Endothelial cell of umbilical vein (primary cell): ENCODE measurements at regions not wholly inside any gene's neighbourhood (a gene's known extent, or its start where the extent isn't known, plus 50 kb on each side); places are given as distances from the start of the nearest gene placed in this dataset.

Source experiments
- BruUV-seq: library from RNA; stranded (reverse); fragments of 400-500 nt; replicated peaks from 2 replicates; lab custom pipeline; 2021; lab: Mats Ljungman, UMichigan
- CTCF ChIA-PET: fragments of 300-600, 350-600 bp; sonication (Branson Sonifier 250); formaldehyde crosslinking; loops from one replicate; lab custom pipeline; 2021; ENCODE audit warnings: antibody characterized with exemption, inconsistent platforms; lab: Charles Lee
- POLR2A ChIA-PET: fragments of 300-600, 350-600 bp; sonication (Branson Sonifier 250); formaldehyde crosslinking; loops from one replicate; lab custom pipeline; 2021; ENCODE audit warnings: antibody characterized with exemption, inconsistent platforms; lab: Charles Lee
- DNase-seq: peaks from one replicate; pipeline ENCODE4 v3.0.0-alpha.2; 2011; ENCODE audit warnings: low read depth, low spot score
- FAIRE-seq: peaks from 2 replicates; lab custom pipeline; 2011; peaks lifted over from hg19 to GRCh38; lab: Jason Lieb, UNC
- H2AFZ ChIP-seq: 2 replicates; pipeline ENCODE4 v1.6.0; 2012; ENCODE audit warnings: low read depth, low read length, control low read depth, inconsistent platforms
- H3K27ac ChIP-seq: 2 replicates; pipeline ENCODE4 v1.5.1; 2011; ENCODE audit warnings: low read depth, mild to moderate bottlenecking, control low read depth, low read length, moderate library complexity; ENCODE audit not compliant: insufficient read depth
- H3K27me3 ChIP-seq, 2 experiments: 2 replicates each; pipeline versions ENCODE4 v1.6.0 to v1.6.1; 2011; ENCODE audit warnings: low read length in 2 of 2, mixed read lengths in 1 of 2; ENCODE audit not compliant: control insufficient read depth in 2 of 2, insufficient read depth in 2 of 2
- H3K36me3 ChIP-seq, 2 experiments: 2 replicates in 1 of 2; 3 replicates in 1 of 2; pipeline ENCODE4 v1.5.1; 2011; ENCODE audit warnings: low read length in 2 of 2, mild to moderate bottlenecking in 1 of 2, moderate library complexity in 1 of 2; ENCODE audit not compliant: control insufficient read depth in 2 of 2, insufficient read depth in 2 of 2; ENCODE audit errors: extremely low read depth in 1 of 2
- H3K4me1 ChIP-seq: 3 replicates; pipeline ENCODE4 v1.5.1; 2011; ENCODE audit warnings: mild to moderate bottlenecking, low read length; ENCODE audit not compliant: control insufficient read depth, insufficient read depth; ENCODE audit errors: extremely low read depth
- H3K4me2 ChIP-seq: 2 replicates; pipeline ENCODE4 v1.6.1; 2011; ENCODE audit warnings: low read length, control low read depth, mixed read lengths; ENCODE audit not compliant: insufficient read depth
- H3K4me3 ChIP-seq, 3 experiments: fragments of 200-600 bp in 1 of 3; sonication (generic), shearing (Covaris generic) in 1 of 3; replicated peaks in 1 of 3; 2 replicates each; pipeline ENCODE4 v1.5.1; 2011 to 2016; ENCODE audit warnings: control low read depth in 3 of 3, low read length in 3 of 3, mild to moderate bottlenecking in 2 of 3, inconsistent platforms in 1 of 3, low read depth in 1 of 3, moderate library complexity in 1 of 3; ENCODE audit not compliant: insufficient read depth in 1 of 3
- H3K79me2 ChIP-seq: 2 replicates; pipeline ENCODE4 v1.6.0; 2012; ENCODE audit warnings: low read length, inconsistent platforms; ENCODE audit not compliant: control insufficient read depth, insufficient read depth
- H3K9ac ChIP-seq: replicated peaks from 2 replicates; pipeline ENCODE3; 2011; ENCODE audit warnings: low read length, control low read depth; ENCODE audit not compliant: insufficient read depth; ENCODE audit errors: extremely low read depth
- H3K9me1 ChIP-seq: replicated peaks from 3 replicates; pipeline ENCODE4 v1.6.0; 2011; ENCODE audit warnings: mild to moderate bottlenecking, low read length; ENCODE audit not compliant: control insufficient read depth, insufficient read depth; ENCODE audit errors: extremely low read depth
- H3K9me3 ChIP-seq: replicated peaks from 2 replicates; pipeline ENCODE4 v1.5.1; 2012; ENCODE audit warnings: low read length, inconsistent platforms; ENCODE audit not compliant: control insufficient read depth, insufficient read depth
- H4K20me1 ChIP-seq: replicated peaks from 2 replicates; pipeline ENCODE3; 2011; ENCODE audit warnings: mild to moderate bottlenecking, low read length; ENCODE audit not compliant: control insufficient read depth, insufficient read depth; ENCODE audit errors: extremely low read depth
- CTCF ChIP-seq, 2 donors: IDR thresholded peaks; 1 replicate in 1 of 2; 2 replicates in 1 of 2; pipeline ENCODE4 v1.5.1; 2011; ENCODE audit warnings: low read length in 2 of 2, mild to moderate bottlenecking in 2 of 2, moderate library complexity in 2 of 2, control low read depth in 1 of 2, inconsistent platforms in 1 of 2, low read depth in 1 of 2; ENCODE audit not compliant: insufficient read depth in 1 of 2; ENCODE audit errors: extremely low read depth in 1 of 2
- EZH2 ChIP-seq: IDR thresholded peaks from 2 replicates; pipeline ENCODE4 v1.6.1; 2012; ENCODE audit warnings: borderline replicate concordance, low read depth, mild to moderate bottlenecking, moderate library complexity, low read length, inconsistent platforms; ENCODE audit not compliant: severe bottlenecking
- FOS ChIP-seq: IDR thresholded peaks from 2 replicates; pipeline ENCODE4 v1.6.1; 2011; ENCODE audit warnings: mild to moderate bottlenecking, low read length, moderate library complexity, borderline replicate concordance; ENCODE audit not compliant: insufficient read depth
- GATA2 ChIP-seq: IDR thresholded peaks from 2 replicates; pipeline ENCODE4 v1.7.0; 2011; ENCODE audit warnings: low read depth, mild to moderate bottlenecking, moderate library complexity, mixed read lengths, low read length; ENCODE audit not compliant: insufficient read length, insufficient read depth
- JUN ChIP-seq: IDR thresholded peaks from 2 replicates; pipeline ENCODE4 v1.6.1; 2011; ENCODE audit warnings: borderline replicate concordance, low read depth; ENCODE audit not compliant: insufficient read length, insufficient read depth
- MAX ChIP-seq: IDR thresholded peaks from 2 replicates; pipeline ENCODE4 v1.6.1; 2011; ENCODE audit not compliant: insufficient read depth, insufficient read length
- MYC ChIP-seq: IDR thresholded peaks from one replicate; pipeline ENCODE4 v1.6.1; 2011; ENCODE audit warnings: mild to moderate bottlenecking, low read depth, low read length
- POLR2A ChIP-seq: IDR thresholded peaks from 2 replicates; pipeline ENCODE4 v1.6.1; 2012; ENCODE audit warnings: low read depth, mild to moderate bottlenecking, control low read depth, low read length
- POLR2AphosphoS5 ChIP-seq: IDR thresholded peaks from 2 replicates; pipeline ENCODE4 v1.6.1; 2012; ENCODE audit warnings: low read depth, mild to moderate bottlenecking, control low read depth, low read length, moderate library complexity; ENCODE audit not compliant: insufficient read depth
- dilution Hi-C: fragments of 300-500 bp; cut with MboI; formaldehyde crosslinking; loops from one replicate; pipeline ENCODE4 v1.15.0; 2019; ENCODE audit warnings: low sequenced_read_pairs; ENCODE audit not compliant: extremely low pct_ligation_motif_present
- intact Hi-C: fragments of 100-400 bp; cut with micrococcal nuclease; formaldehyde crosslinking; loops from one replicate; pipeline ENCODE4 v1.10.0; 2022

GRCh38 chr1:187236676-187237075 is 407.9 kb downstream of the PLA2G4A start:
- Histone ChIP-seq H3K79me2 (no peaks in the 10 kb centered on the region), H3K4me2 (no peak overlapping the region), H3K27me3 (no peaks in the 10 kb centered on the region), H3K9ac (no peak overlapping the region), H2AFZ (no peak overlapping the region), H3K4me3 (no peak overlapping the region), H3K27ac (no peak overlapping the region), H3K9me3 (no peaks in the 10 kb centered on the region), H3K36me3 (no peaks in the 10 kb centered on the region), H4K20me1 (no peaks in the 10 kb centered on the region), H3K4me1 (no peaks in the 10 kb centered on the region), H3K9me1 (no peaks in the 10 kb centered on the region)
- BruUV-seq = no TSS peak
- dilution Hi-C loops = no loop called here
- ChIA-PET CTCF (no interaction called here), POLR2A (no interaction called here)
- FAIRE-seq (no peak), DNase-seq (no peak)
- TF ChIP-seq CTCF (IDR thresholded peaks at IDR 0.05; ENCODE audit: extremely low read depth in 1 of 2, insufficient read depth in 1 of 2, low read depth in 1 of 2, low read length in 2 of 2) (no peak), FOS (no peak), POLR2AphosphoS5 (no peak), GATA2 (no peak), JUN (no peak), POLR2A (no peak), MAX (no peak), MYC (no peak), EZH2 (no peak)
- intact Hi-C loops = no loop called here
